CD14-positive monocyte (primary cell): ENCODE measurements at regions not wholly inside any gene's neighbourhood (a gene's known extent, or its start where the extent isn't known, plus 50 kb on each side); places are given as distances from the start of the nearest gene placed in this dataset.

Source experiments
- DNase-seq, 3 donors: peaks; one replicate each; pipeline ENCODE4 v3.0.0-alpha.2; 2011 to 2022
- H2AFZ ChIP-seq: 2 replicates; pipeline ENCODE4 v1.6.0; 2012; ENCODE audit warnings: mild to moderate bottlenecking, low read depth, low read length, inconsistent platforms; ENCODE audit not compliant: insufficient read depth, poor library complexity, severe bottlenecking
- H3K27ac ChIP-seq, 2 donors: 1 replicate in 1 of 2; 2 replicates in 1 of 2; pipeline ENCODE4 v1.5.1; 2012 to 2013; ENCODE audit warnings: low read length in 2 of 2, control low read depth in 1 of 2, inconsistent platforms in 1 of 2, low read depth in 1 of 2, mild to moderate bottlenecking in 1 of 2
- H3K27me3 ChIP-seq, 2 donors: one replicate each; pipeline versions ENCODE4 v1.6.0 to v1.6.1; 2011 to 2013; ENCODE audit warnings: low read length in 2 of 2; ENCODE audit not compliant: control insufficient read depth in 2 of 2, insufficient read depth in 2 of 2
- H3K36me3 ChIP-seq, 2 donors: replicated peaks in 1 of 2; 1 replicate in 1 of 2; 2 replicates in 1 of 2; pipeline versions ENCODE4 v1.5.1 to v1.6.1; 2012 to 2013; ENCODE audit warnings: low read length in 2 of 2, control low read depth in 1 of 2, inconsistent platforms in 1 of 2, mild to moderate bottlenecking in 1 of 2; ENCODE audit not compliant: insufficient read depth in 2 of 2, control insufficient read depth in 1 of 2
- H3K4me1 ChIP-seq, 2 donors: 1 replicate in 1 of 2; 2 replicates in 1 of 2; pipeline versions ENCODE4 v1.5.1 to v1.6.1; 2012 to 2013; ENCODE audit warnings: low read length in 2 of 2, control low read depth in 1 of 2, inconsistent platforms in 1 of 2, mild to moderate bottlenecking in 1 of 2, moderate library complexity in 1 of 2; ENCODE audit not compliant: insufficient read depth in 2 of 2, control insufficient read depth in 1 of 2
- H3K4me2 ChIP-seq: replicated peaks from 2 replicates; pipeline ENCODE3; 2012; ENCODE audit warnings: low read length, moderate library complexity, mild to moderate bottlenecking; ENCODE audit not compliant: poor library complexity, severe bottlenecking; ENCODE audit errors: extremely low read depth
- H3K4me3 ChIP-seq, 3 experiments: fragments of 200-600 bp in 1 of 3; sonication (generic) in 1 of 3; replicated peaks in 1 of 3; 1 replicate in 2 of 3; 2 replicates in 1 of 3; pipeline ENCODE4 v1.5.1; 2011 to 2013; ENCODE audit warnings: low read length in 3 of 3, mild to moderate bottlenecking in 3 of 3, control low read depth in 2 of 3, low read depth in 2 of 3, inconsistent platforms in 1 of 3, moderate library complexity in 1 of 3
- H3K79me2 ChIP-seq: 2 replicates; pipeline ENCODE4 v1.6.0; 2012; ENCODE audit warnings: mild to moderate bottlenecking, control low read depth, inconsistent platforms, low read length, moderate library complexity; ENCODE audit not compliant: insufficient read depth
- H3K9ac ChIP-seq: 2 replicates; pipeline ENCODE4 v1.6.0; 2017; ENCODE audit warnings: low read length, mild to moderate bottlenecking; ENCODE audit not compliant: insufficient read depth, poor library complexity, severe bottlenecking
- H3K9me3 ChIP-seq, 2 donors: replicated peaks in 1 of 2; 1 replicate in 1 of 2; 2 replicates in 1 of 2; pipeline versions ENCODE4 v1.5.1 to v1.6.1; 2012 to 2013; ENCODE audit warnings: low read length in 2 of 2, control low read depth in 1 of 2; ENCODE audit not compliant: control insufficient read depth in 1 of 2, insufficient read depth in 1 of 2
- H4K20me1 ChIP-seq: 2 replicates; pipeline ENCODE4 v1.6.0; 2012; ENCODE audit warnings: mild to moderate bottlenecking, low read length, control low read depth, moderate library complexity; ENCODE audit not compliant: insufficient read depth
- H3K27ac Mint-ChIP-seq, 7 donors: one replicate each; pipeline ENCODE4 v1.8.0; 2020; ENCODE audit warnings: mild to moderate bottlenecking in 7 of 7, mixed read lengths in 7 of 7, moderate library complexity in 6 of 7, inconsistent platforms in 2 of 7
- H3K27me3 Mint-ChIP-seq, 3 donors: one replicate each; pipeline ENCODE4 v1.8.0; 2021 to 2022; ENCODE audit warnings: low read depth in 3 of 3, mild to moderate bottlenecking in 3 of 3, mixed read lengths in 3 of 3, moderate library complexity in 3 of 3, inconsistent platforms in 1 of 3
- H3K36me3 Mint-ChIP-seq, 2 donors: one replicate each; pipeline ENCODE4 v1.8.0; 2020; ENCODE audit warnings: mixed read lengths in 2 of 2, inconsistent platforms in 1 of 2, mild to moderate bottlenecking in 1 of 2
- H3K4me1 Mint-ChIP-seq: one replicate; pipeline ENCODE4 v1.8.0; 2020; ENCODE audit warnings: mild to moderate bottlenecking, mixed read lengths
- H3K4me3 Mint-ChIP-seq, 2 donors: one replicate each; pipeline ENCODE4 v1.8.0; 2020; ENCODE audit warnings: mild to moderate bottlenecking in 2 of 2, mixed read lengths in 2 of 2, moderate library complexity in 1 of 2
- H3K9me3 Mint-ChIP-seq, 7 donors: one replicate each; pipeline ENCODE4 v1.8.0; 2020 to 2022; ENCODE audit warnings: mixed read lengths in 7 of 7, mild to moderate bottlenecking in 6 of 7, moderate library complexity in 6 of 7, inconsistent platforms in 2 of 7
- CTCF ChIP-seq: fragments of 200-600 bp; IDR thresholded peaks from one replicate; pipeline ENCODE4 v1.8.0; 2022; ENCODE audit warnings: antibody characterized with exemption, mild to moderate bottlenecking
- WGBS: methylation state at CpG from one replicate; pipeline ENCODE4 v1.1.5; 2013; ENCODE audit warnings: missing lambda C conversion rate; ENCODE audit not compliant: insufficient coverage; 5-methylcytosine and 5-hydroxymethylcytosine counted together
- intact Hi-C, 2 donors: fragments of 100-400 bp; cut with micrococcal nuclease; formaldehyde crosslinking; loops; one replicate each; pipeline versions ENCODE4 v1.15.0 to v1.15.1; 2023

GRCh38 chr10:124180947-124181549, 87.7 kb upstream of the CHST15 start:
- peaks cover 0 to 2% (median 0%) of the 10 kb centered on the region in 7 donors for H3K9me3 Mint-ChIP-seq
- no peaks in the 10 kb centered on the region for H3K36me3 Mint-ChIP-seq
- Histone ChIP-seq H3K4me2 (no peak overlapping the region), H3K36me3 (no peaks in the 10 kb centered on the region), H3K27ac (no peak overlapping the region), H3K27me3 (peaks cover 0 to 13% of the 10 kb centered on the region in 2 donors), H3K9ac (no peak overlapping the region), H3K4me3 (no peak overlapping the region), H3K79me2 (no peaks in the 10 kb centered on the region), H2AFZ (no peak overlapping the region), H3K9me3 (no peaks in the 10 kb centered on the region), H4K20me1 (no peaks in the 10 kb centered on the region), H3K4me1 (no peaks in the 10 kb centered on the region)
- intact Hi-C loops, result no loop called here
- 96% methylated on average over 9 of the region's 10 CpGs for WGBS
- peaks cover 14 to 19% (median 15%) of the 10 kb centered on the region in 3 donors for H3K27me3 Mint-ChIP-seq
- H3K4me3 Mint-ChIP-seq, result no peak overlapping the region
- H3K27ac Mint-ChIP-seq, result no peak overlapping the region
- no peak for TF ChIP-seq CTCF
- peaks cover 20% of the 10 kb centered on the region for H3K4me1 Mint-ChIP-seq
- DNase-seq, result peak in 1 of 3 donors; percentile 8

DNA sequence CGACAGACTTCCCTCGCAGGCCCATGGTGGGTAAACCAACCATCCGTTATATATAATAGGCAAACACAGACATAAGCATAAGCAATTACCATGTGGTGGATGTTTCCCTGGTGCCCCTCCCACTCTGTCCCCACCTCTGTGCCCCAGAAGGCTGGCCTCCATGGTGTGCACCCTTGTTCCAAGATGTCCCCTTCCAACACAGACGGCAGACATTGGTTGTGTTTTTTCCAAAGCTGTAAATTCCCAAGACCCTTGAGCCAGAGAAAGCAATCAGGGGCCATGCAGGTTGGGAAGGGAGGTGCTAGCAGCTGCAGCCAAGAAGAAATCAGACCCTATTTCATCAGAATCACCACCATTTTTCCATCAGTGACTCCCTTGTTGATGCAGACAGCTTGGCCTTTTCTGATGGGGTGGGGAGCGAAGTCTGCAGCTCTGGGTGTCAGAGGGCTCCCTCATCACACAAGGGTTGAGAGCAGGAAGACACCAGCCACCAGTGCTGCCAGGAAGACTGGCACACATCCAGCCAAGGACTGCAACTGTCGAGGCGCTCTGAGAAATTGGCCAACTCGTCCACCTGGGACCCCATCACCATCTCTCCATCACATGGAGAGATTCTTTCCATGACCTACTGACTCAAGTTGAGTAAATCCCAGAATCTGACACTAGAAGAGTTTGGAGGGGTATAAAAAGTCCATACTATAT, 86.8 kb upstream of the CHST15 start:
- H3K9ac ChIP-seq, result no peak overlapping the region
- TF ChIP-seq CTCF, result no peak
- Mint-ChIP-seq H3K27ac (no peak overlapping the region), H3K9me3 (peaks cover 0 to 2% (median 0%) of the 10 kb centered on the region in 7 donors), H3K4me3 (no peak overlapping the region), H3K27me3 (peaks cover 18 to 25% (median 19%) of the 10 kb centered on the region in 3 donors), H3K36me3 (no peaks in the 10 kb centered on the region), H3K4me1 (peaks cover 23% of the 10 kb centered on the region)
- no peak overlapping the region for H3K4me3 ChIP-seq
- 91% methylated on average over 1 of the region's 8 CpGs for WGBS
- no peak overlapping the region for H3K4me2 ChIP-seq
- H3K27ac ChIP-seq, result no peak overlapping the region
- no peak overlapping the region for H2AFZ ChIP-seq
- H4K20me1 ChIP-seq, result no peaks in the 10 kb centered on the region
- no peaks in the 10 kb centered on the region for H3K4me1 ChIP-seq
- intact Hi-C loops, result no loop called here
- H3K9me3 ChIP-seq, result no peaks in the 10 kb centered on the region
- H3K36me3 ChIP-seq, result no peaks in the 10 kb centered on the region
- no peak for DNase-seq
- H3K27me3 ChIP-seq, result peaks cover 0 to 16% of the 10 kb centered on the region in 2 donors
- no peaks in the 10 kb centered on the region for H3K79me2 ChIP-seq
